ENCODE measurements at regions not wholly inside any gene's neighbourhood (a gene's known extent, or its start where the extent isn't known, plus 50 kb on each side); places are given as distances from the start of the nearest gene placed in this dataset.
"Not testable (repeated sequence)": the region's sequence is repeated elsewhere in the genome, so short reads cannot be mapped to it uniquely, and the experiment has no call there.

DNA sequence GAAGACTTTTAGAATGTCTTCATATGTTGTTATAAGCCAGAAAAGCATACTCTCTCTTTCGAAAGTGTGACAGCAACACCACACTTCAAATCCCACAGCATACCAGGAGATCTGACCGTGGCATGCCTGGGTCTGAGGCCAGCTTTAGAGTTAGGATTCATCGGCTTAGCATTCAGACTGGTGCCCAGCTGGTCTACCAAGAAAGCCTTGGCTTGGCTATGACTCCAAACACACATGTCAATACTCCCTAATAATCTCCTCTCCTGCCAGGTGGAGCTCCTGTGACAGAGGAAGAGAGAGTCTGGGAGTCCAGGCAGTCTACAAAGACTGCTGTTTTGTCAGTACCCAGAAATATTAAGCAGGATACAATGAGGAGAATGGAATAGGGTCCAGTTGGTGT, 77.1 kb upstream of the MAN1A1 start:
- no peak overlapping the region for H3K4me2 ChIP-seq (ENCODE audit: control insufficient read depth, extremely low read depth, insufficient read depth, low read depth, low read length)
- no peak for DNase-seq (ENCODE audit: low read depth, low spot score)
- no peak overlapping the region for H3K9ac ChIP-seq (ENCODE audit: control insufficient read depth, extremely low read depth, insufficient read depth, low read length)
- H3K4me3 ChIP-seq (ENCODE audit: control insufficient read depth in 2 of 3, extremely low read depth in 1 of 3, insufficient read depth in 2 of 3, low read depth in 1 of 3, low read length in 3 of 3) = no peak overlapping the region
- no peaks in the 10 kb centered on the region for H3K79me2 ChIP-seq (ENCODE audit: control insufficient read depth, insufficient read depth, low read length)
- no peak overlapping the region for H3K27ac ChIP-seq (ENCODE audit: control insufficient read depth, insufficient read depth, low read length)
- H3K9me1 ChIP-seq (ENCODE audit: control insufficient read depth, extremely low read depth, insufficient read depth, low read length) = no peaks in the 10 kb centered on the region
- no peak for FAIRE-seq
- H2AFZ ChIP-seq (ENCODE audit: control insufficient read depth, low read length) = no peak overlapping the region
- dilution Hi-C loops (cut with MboI; ENCODE audit: extremely low pct_ligation_motif_present, low sequenced_read_pairs) = no loop called here
- H4K20me1 ChIP-seq (ENCODE audit: control insufficient read depth, extremely low read depth, insufficient read depth, low read length) = no peaks in the 10 kb centered on the region
- no peaks in the 10 kb centered on the region for H3K36me3 ChIP-seq (ENCODE audit: control insufficient read depth in 2 of 2, extremely low read depth in 1 of 2, insufficient read depth in 2 of 2, low read length in 2 of 2)
- H3K9me3 ChIP-seq (ENCODE audit: control insufficient read depth, low read depth, low read length) = no peaks in the 10 kb centered on the region
- TF ChIP-seq CTCF (optimal IDR thresholded peaks at IDR 0.05 in 1 of 3, IDR thresholded peaks at IDR 0.05 in 1 of 3, conservative IDR thresholded peaks at IDR 0.05 in 1 of 3; ENCODE audit: extremely low read depth in 1 of 3, insufficient read depth in 2 of 3, low read length in 3 of 3) = no peak
- TF ChIP-seq EZH2 (IDR thresholded peaks at IDR 0.05; ENCODE audit: low read length) = no peak
- no peaks in the 10 kb centered on the region for H3K4me1 ChIP-seq (ENCODE audit: control insufficient read depth, extremely low read depth, insufficient read depth, low read length)
- H3K27me3 ChIP-seq (ENCODE audit: control insufficient read depth, extremely low read depth, insufficient read depth, low read length) = no peaks in the 10 kb centered on the region

DNA sequence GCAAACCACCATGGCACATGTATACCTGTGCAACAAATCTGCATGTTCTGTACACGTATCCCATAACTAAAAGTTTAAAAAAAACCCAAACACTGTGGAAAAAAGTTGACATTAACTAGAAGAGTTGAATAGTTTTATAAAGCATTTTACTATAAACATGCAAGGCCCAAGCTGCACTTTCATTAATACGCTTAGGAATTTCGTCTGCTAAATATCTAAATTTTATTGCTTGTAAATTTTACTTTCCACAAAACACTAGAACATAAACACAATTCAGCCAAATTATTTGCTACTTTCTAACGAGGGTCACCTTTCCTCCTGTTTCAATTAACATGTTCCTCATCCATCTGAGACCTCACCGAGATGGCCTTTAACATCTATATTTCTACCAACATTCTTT, 74.4 kb upstream of the MAN1A1 start:
- DNase-seq (ENCODE audit: low read depth, low spot score) (no peak), FAIRE-seq (no peak)
- Histone ChIP-seq H3K27me3 (ENCODE audit: control insufficient read depth, extremely low read depth, insufficient read depth, low read length) (no peaks in the 10 kb centered on the region), H3K9me3 (ENCODE audit: control insufficient read depth, low read depth, low read length) (no peaks in the 10 kb centered on the region), H3K36me3 (ENCODE audit: control insufficient read depth in 2 of 2, extremely low read depth in 1 of 2, insufficient read depth in 2 of 2, low read length in 2 of 2) (no peaks in the 10 kb centered on the region), H4K20me1 (ENCODE audit: control insufficient read depth, extremely low read depth, insufficient read depth, low read length) (no peaks in the 10 kb centered on the region), H3K4me3 (ENCODE audit: control insufficient read depth in 2 of 3, extremely low read depth in 1 of 3, insufficient read depth in 2 of 3, low read depth in 1 of 3, low read length in 3 of 3) (no peak overlapping the region), H3K9me1 (ENCODE audit: control insufficient read depth, extremely low read depth, insufficient read depth, low read length) (no peaks in the 10 kb centered on the region), H3K9ac (ENCODE audit: control insufficient read depth, extremely low read depth, insufficient read depth, low read length) (no peak overlapping the region), H2AFZ (ENCODE audit: control insufficient read depth, low read length) (no peak overlapping the region), H3K4me2 (ENCODE audit: control insufficient read depth, extremely low read depth, insufficient read depth, low read depth, low read length) (no peak overlapping the region), H3K4me1 (ENCODE audit: control insufficient read depth, extremely low read depth, insufficient read depth, low read length) (no peaks in the 10 kb centered on the region), H3K79me2 (ENCODE audit: control insufficient read depth, insufficient read depth, low read length) (no peaks in the 10 kb centered on the region), H3K27ac (ENCODE audit: control insufficient read depth, insufficient read depth, low read length) (no peak overlapping the region)
- TF ChIP-seq EZH2 (IDR thresholded peaks at IDR 0.05; ENCODE audit: low read length) (no peak), CTCF (optimal IDR thresholded peaks at IDR 0.05 in 1 of 3, IDR thresholded peaks at IDR 0.05 in 1 of 3, conservative IDR thresholded peaks at IDR 0.05 in 1 of 3; ENCODE audit: extremely low read depth in 1 of 3, insufficient read depth in 2 of 3, low read length in 3 of 3) (no peak)
- dilution Hi-C loops (cut with MboI; ENCODE audit: extremely low pct_ligation_motif_present, low sequenced_read_pairs) = no loop called here

- H3K36me3 ChIP-seq (ENCODE audit: control insufficient read depth in 2 of 2, extremely low read depth in 1 of 2, insufficient read depth in 2 of 2, low read length in 2 of 2); DNase-seq (ENCODE audit: low read depth, low spot score); H4K20me1 ChIP-seq (ENCODE audit: control insufficient read depth, extremely low read depth, insufficient read depth, low read length); FAIRE-seq; dilution Hi-C loops (cut with MboI; ENCODE audit: extremely low pct_ligation_motif_present, low sequenced_read_pairs); H3K4me1 ChIP-seq (ENCODE audit: control insufficient read depth, extremely low read depth, insufficient read depth, low read length); H3K9ac ChIP-seq (ENCODE audit: control insufficient read depth, extremely low read depth, insufficient read depth, low read length); H3K9me1 ChIP-seq (ENCODE audit: control insufficient read depth, extremely low read depth, insufficient read depth, low read length); H3K27ac ChIP-seq (ENCODE audit: control insufficient read depth, insufficient read depth, low read length); H3K9me3 ChIP-seq (ENCODE audit: control insufficient read depth, low read depth, low read length); H3K27me3 ChIP-seq (ENCODE audit: control insufficient read depth, extremely low read depth, insufficient read depth, low read length); H3K79me2 ChIP-seq (ENCODE audit: control insufficient read depth, insufficient read depth, low read length); H3K4me3 ChIP-seq (ENCODE audit: control insufficient read depth in 2 of 3, extremely low read depth in 1 of 3, insufficient read depth in 2 of 3, low read depth in 1 of 3, low read length in 3 of 3); H2AFZ ChIP-seq (ENCODE audit: control insufficient read depth, low read length); H3K4me2 ChIP-seq (ENCODE audit: control insufficient read depth, extremely low read depth, insufficient read depth, low read depth, low read length): not testable (repeated sequence)
Observed at GRCh38 chr6:119418084-119418483, 68.5 kb upstream of the MAN1A1 start.

Data from keratinocyte (primary cell).